ENCODE measurements at regions not wholly inside any gene's neighbourhood (a gene's known extent, or its start where the extent isn't known, plus 50 kb on each side); places are given as distances from the start of the nearest gene placed in this dataset.

DNA sequence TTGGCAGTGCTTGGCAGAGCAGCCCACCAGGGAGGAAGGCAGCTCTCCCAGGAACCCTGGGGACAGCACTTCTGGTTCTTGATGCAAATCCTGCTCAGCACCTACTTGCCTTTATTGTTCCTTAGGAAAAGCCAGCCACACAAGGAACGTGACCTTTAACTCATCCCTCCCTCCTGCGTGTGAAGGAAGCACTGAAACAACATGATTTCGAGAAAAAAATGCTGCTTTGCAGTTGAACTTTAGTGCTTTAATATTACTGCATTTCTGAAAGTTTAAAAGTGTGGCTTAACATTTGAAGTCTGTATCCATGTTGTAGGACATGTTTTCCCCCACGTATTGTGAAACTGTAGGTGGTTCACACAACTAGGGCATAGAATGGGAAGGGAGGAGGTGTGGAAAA is 50.4 kb upstream of the CTNNB1 start:
- no peak for DNase-seq (ENCODE audit: low spot score)
